ENCODE measurements at regions not wholly inside any gene's neighbourhood (a gene's known extent, or its start where the extent isn't known, plus 50 kb on each side); places are given as distances from the start of the nearest gene placed in this dataset.

GRCh38 chr12:74816398-74817175 is 279.0 kb downstream of the ATXN7L3B start:
- no peak overlapping the region for H3K27ac Mint-ChIP-seq (ENCODE audit: unreplicated experiment)
- H3K9me3 Mint-ChIP-seq (ENCODE audit: unreplicated experiment): no peaks in the 10 kb centered on the region
- no peaks in the 10 kb centered on the region for H3K27me3 Mint-ChIP-seq (ENCODE audit: unreplicated experiment)
- H3K36me3 Mint-ChIP-seq (ENCODE audit: unreplicated experiment): no peaks in the 10 kb centered on the region
- H3K4me3 Mint-ChIP-seq (ENCODE audit: unreplicated experiment): no peak overlapping the region
- TF ChIP-seq, protein P1, sequence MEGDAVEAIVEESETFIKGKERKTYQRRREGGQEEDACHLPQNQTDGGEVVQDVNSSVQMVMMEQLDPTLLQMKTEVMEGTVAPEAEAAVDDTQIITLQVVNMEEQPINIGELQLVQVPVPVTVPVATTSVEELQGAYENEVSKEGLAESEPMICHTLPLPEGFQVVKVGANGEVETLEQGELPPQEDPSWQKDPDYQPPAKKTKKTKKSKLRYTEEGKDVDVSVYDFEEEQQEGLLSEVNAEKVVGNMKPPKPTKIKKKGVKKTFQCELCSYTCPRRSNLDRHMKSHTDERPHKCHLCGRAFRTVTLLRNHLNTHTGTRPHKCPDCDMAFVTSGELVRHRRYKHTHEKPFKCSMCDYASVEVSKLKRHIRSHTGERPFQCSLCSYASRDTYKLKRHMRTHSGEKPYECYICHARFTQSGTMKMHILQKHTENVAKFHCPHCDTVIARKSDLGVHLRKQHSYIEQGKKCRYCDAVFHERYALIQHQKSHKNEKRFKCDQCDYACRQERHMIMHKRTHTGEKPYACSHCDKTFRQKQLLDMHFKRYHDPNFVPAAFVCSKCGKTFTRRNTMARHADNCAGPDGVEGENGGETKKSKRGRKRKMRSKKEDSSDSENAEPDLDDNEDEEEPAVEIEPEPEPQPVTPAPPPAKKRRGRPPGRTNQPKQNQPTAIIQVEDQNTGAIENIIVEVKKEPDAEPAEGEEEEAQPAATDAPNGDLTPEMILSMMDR (IDR thresholded peaks at IDR 0.05): no peak
- DNase-seq (ENCODE audit: extremely low spot score, unreplicated experiment): no peak
- no peaks in the 10 kb centered on the region for H3K4me1 Mint-ChIP-seq (ENCODE audit: unreplicated experiment)

- Mint-ChIP-seq H3K4me1 (ENCODE audit: unreplicated experiment) (no peaks in the 10 kb centered on the region), H3K27me3 (ENCODE audit: unreplicated experiment) (peaks cover 2% of the 10 kb centered on the region), H3K9me3 (ENCODE audit: unreplicated experiment) (no peaks in the 10 kb centered on the region), H3K36me3 (ENCODE audit: unreplicated experiment) (no peaks in the 10 kb centered on the region), H3K27ac (ENCODE audit: unreplicated experiment) (no peak overlapping the region), H3K4me3 (ENCODE audit: unreplicated experiment) (no peak overlapping the region)
- DNase-seq (ENCODE audit: extremely low spot score, unreplicated experiment): no peak
- TF ChIP-seq, protein P1 (IDR thresholded peaks at IDR 0.05): no peak
These were observed 279.9 kb downstream of the ATXN7L3B start for GRCh38 chr12:74817499-74817898.

GRCh38 chr12:74818412-74818811 is 280.8 kb downstream of the ATXN7L3B start:
- Mint-ChIP-seq H3K27ac (ENCODE audit: unreplicated experiment) (no peak overlapping the region), H3K4me3 (ENCODE audit: unreplicated experiment) (no peak overlapping the region), H3K36me3 (ENCODE audit: unreplicated experiment) (no peaks in the 10 kb centered on the region), H3K9me3 (ENCODE audit: unreplicated experiment) (no peaks in the 10 kb centered on the region), H3K27me3 (ENCODE audit: unreplicated experiment) (peaks cover 11% of the 10 kb centered on the region), H3K4me1 (ENCODE audit: unreplicated experiment) (no peaks in the 10 kb centered on the region)
- no peak for DNase-seq (ENCODE audit: extremely low spot score, unreplicated experiment)
- TF ChIP-seq, protein P1 (IDR thresholded peaks at IDR 0.05): no peak

- H3K9me3 Mint-ChIP-seq (ENCODE audit: unreplicated experiment): no peaks in the 10 kb centered on the region
- H3K27me3 Mint-ChIP-seq (ENCODE audit: unreplicated experiment): peaks cover 14% of the 10 kb centered on the region
- no peak for DNase-seq (ENCODE audit: extremely low spot score, unreplicated experiment)
- H3K4me1 Mint-ChIP-seq (ENCODE audit: unreplicated experiment): no peaks in the 10 kb centered on the region
- TF ChIP-seq, protein P1 (IDR thresholded peaks at IDR 0.05): no peak
- H3K27ac Mint-ChIP-seq (ENCODE audit: unreplicated experiment): no peak overlapping the region
- no peaks in the 10 kb centered on the region for H3K36me3 Mint-ChIP-seq (ENCODE audit: unreplicated experiment)
- H3K4me3 Mint-ChIP-seq (ENCODE audit: unreplicated experiment): no peak overlapping the region
These were observed 282.7 kb downstream of the ATXN7L3B start for GRCh38 chr12:74820324-74820723.

DNA sequence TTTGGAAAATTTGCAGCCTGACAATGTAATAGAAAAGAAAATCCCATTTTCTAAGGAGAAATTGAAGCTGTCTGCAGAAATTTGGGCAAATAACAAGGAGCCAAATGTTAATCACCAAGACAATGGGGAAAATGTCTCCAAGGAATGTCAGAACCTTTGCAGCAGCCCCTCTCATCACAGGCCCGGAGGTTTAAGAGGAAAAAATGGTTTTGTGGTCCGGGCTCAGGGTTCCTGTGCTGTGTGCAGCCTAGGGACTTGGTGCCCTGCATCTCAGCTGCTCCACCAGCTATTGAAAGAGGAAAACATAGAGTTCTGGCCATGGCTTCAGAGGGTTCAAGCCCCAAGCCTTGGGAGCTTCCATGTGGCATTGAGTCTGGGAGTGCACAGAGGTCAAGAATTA is 298.9 kb downstream of the ATXN7L3B start:
- no peak overlapping the region for H3K4me3 Mint-ChIP-seq (ENCODE audit: unreplicated experiment)
- H3K36me3 Mint-ChIP-seq (ENCODE audit: unreplicated experiment): no peaks in the 10 kb centered on the region
- DNase-seq (ENCODE audit: extremely low spot score, unreplicated experiment): no peak
- H3K4me1 Mint-ChIP-seq (ENCODE audit: unreplicated experiment): no peaks in the 10 kb centered on the region
- TF ChIP-seq, protein P1 (IDR thresholded peaks at IDR 0.05): no peak
- no peak overlapping the region for H3K27ac Mint-ChIP-seq (ENCODE audit: unreplicated experiment)
- peaks cover 12% of the 10 kb centered on the region for H3K27me3 Mint-ChIP-seq (ENCODE audit: unreplicated experiment)
- peaks cover 9% of the 10 kb centered on the region for H3K9me3 Mint-ChIP-seq (ENCODE audit: unreplicated experiment)
